MCF 10A (cell line): ENCODE measurements at regions not wholly inside any gene's neighbourhood (a gene's known extent, or its start where the extent isn't known, plus 50 kb on each side); places are given as distances from the start of the nearest gene placed in this dataset.

Experiments used
- BruUV-seq: library from RNA; stranded (reverse); fragments of 400-500 nt; replicated peaks from 2 replicates; lab custom pipeline; 2021; lab: Mats Ljungman, UMichigan
- CTCF ChIA-PET: fragments of 300-600 bp; sonication (Branson Sonifier 250); formaldehyde crosslinking; extraction: SDS; loops from one replicate; lab custom pipeline; 2021; ENCODE audit warnings: antibody characterized with exemption, inconsistent platforms; lab: Yijun Ruan, JAX
- POLR2A ChIA-PET: fragments of 300-600, 350-650 bp; sonication (Branson Sonifier 250); formaldehyde crosslinking; extraction: SDS; loops from one replicate; lab custom pipeline; 2020; ENCODE audit warnings: antibody characterized with exemption, inconsistent platforms; lab: Yijun Ruan, JAX
- DNase-seq: peaks from one replicate; pipeline ENCODE4 v3.0.0-alpha.2; 2018; ENCODE audit not compliant: unreplicated experiment
- H3K27ac Mint-ChIP-seq: one replicate; pipeline ENCODE4 v1.8.0; 2022; ENCODE audit warnings: mild to moderate bottlenecking, low read depth, mixed read lengths; ENCODE audit not compliant: unreplicated experiment
- H3K27me3 Mint-ChIP-seq: one replicate; pipeline ENCODE4 v1.8.0; 2022; ENCODE audit warnings: mixed read lengths; ENCODE audit not compliant: insufficient read depth, unreplicated experiment
- H3K36me3 Mint-ChIP-seq: one replicate; pipeline ENCODE4 v1.8.0; 2022; ENCODE audit warnings: mild to moderate bottlenecking, moderate library complexity, mixed read lengths; ENCODE audit not compliant: insufficient read depth, unreplicated experiment
- H3K4me1 Mint-ChIP-seq: one replicate; pipeline ENCODE4 v1.8.0; 2022; ENCODE audit warnings: mixed read lengths; ENCODE audit not compliant: insufficient read depth, unreplicated experiment
- H3K4me3 Mint-ChIP-seq: one replicate; pipeline ENCODE4 v1.8.0; 2022; ENCODE audit warnings: mild to moderate bottlenecking, moderate library complexity, mixed read lengths; ENCODE audit not compliant: unreplicated experiment
- H3K9me3 Mint-ChIP-seq: one replicate; pipeline ENCODE4 v1.8.0; 2022; ENCODE audit warnings: mixed read lengths; ENCODE audit not compliant: unreplicated experiment
- intact Hi-C: fragments of 100-400 bp; cut with micrococcal nuclease; formaldehyde crosslinking; loops from 2 replicates; pipeline ENCODE4 v1.14.1; 2022
- TF ChIP-seq, protein P1 (sequence below): fragments of 200-600 bp; IDR thresholded peaks from one replicate; pipeline ENCODE4 v1.8.0; 2022; ENCODE audit warnings: antibody characterized with exemption, mild to moderate bottlenecking; ENCODE audit not compliant: unreplicated experiment

DNA sequence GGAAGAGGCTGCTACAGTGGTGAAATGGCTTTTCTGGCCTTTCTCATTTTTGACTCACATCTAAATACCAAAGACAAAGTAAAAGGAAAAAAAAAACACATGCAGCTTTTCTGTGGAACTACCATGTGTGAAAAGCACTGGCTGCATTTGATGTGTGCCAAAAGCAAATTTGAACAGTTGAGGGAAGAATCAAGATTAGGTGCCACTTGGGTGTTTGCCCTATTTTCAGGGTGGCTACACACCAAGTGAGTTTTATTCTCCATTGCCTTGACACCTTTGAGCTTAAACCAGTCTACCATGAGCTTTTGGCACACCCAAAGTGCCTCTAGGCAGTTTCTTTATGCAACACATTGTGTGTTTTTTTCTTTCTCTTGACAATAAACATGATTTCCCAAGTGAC is 423.9 kb downstream of the FAM133A start:
- ChIA-PET POLR2A (no interaction called here), CTCF (interaction anchor here (1.5 kb wide), 1 partner anchor 10 kb away, joined by 5 read pairs; no protein-coding TSS in a partner anchor)
- Mint-ChIP-seq H3K4me3 (no peak overlapping the region), H3K27ac (no peak overlapping the region), H3K9me3 (no peaks in the 10 kb centered on the region), H3K36me3 (no peaks in the 10 kb centered on the region), H3K27me3 (peaks cover 38% of the 10 kb centered on the region), H3K4me1 (peaks cover 10% of the 10 kb centered on the region)
- intact Hi-C loops, result no loop called here
- TF ChIP-seq, protein P1, sequence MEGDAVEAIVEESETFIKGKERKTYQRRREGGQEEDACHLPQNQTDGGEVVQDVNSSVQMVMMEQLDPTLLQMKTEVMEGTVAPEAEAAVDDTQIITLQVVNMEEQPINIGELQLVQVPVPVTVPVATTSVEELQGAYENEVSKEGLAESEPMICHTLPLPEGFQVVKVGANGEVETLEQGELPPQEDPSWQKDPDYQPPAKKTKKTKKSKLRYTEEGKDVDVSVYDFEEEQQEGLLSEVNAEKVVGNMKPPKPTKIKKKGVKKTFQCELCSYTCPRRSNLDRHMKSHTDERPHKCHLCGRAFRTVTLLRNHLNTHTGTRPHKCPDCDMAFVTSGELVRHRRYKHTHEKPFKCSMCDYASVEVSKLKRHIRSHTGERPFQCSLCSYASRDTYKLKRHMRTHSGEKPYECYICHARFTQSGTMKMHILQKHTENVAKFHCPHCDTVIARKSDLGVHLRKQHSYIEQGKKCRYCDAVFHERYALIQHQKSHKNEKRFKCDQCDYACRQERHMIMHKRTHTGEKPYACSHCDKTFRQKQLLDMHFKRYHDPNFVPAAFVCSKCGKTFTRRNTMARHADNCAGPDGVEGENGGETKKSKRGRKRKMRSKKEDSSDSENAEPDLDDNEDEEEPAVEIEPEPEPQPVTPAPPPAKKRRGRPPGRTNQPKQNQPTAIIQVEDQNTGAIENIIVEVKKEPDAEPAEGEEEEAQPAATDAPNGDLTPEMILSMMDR, result no peak
- peak; percentile 16 for DNase-seq
- no TSS peak for BruUV-seq

DNA sequence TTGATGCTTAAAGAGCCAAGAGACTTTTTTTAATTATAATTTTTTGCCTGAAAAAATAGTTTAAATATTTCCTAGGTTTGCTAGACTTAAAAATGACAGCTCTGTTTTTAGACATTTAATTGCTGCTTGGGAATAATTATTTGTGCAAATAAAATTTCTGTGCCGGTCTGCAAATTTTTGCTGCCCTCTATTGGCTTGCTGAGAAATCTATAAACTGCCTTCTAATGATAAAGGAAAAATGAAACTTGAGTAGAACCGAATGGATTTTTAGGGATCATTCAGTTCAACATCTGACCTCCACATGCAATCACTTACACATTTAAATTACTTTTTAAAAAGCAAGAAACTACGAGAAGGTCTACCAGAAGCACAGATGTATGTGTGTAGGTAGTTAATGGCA is 434.0 kb downstream of the FAM133A start:
- intact Hi-C loops, result loop anchor here (1.0 to 5.0 kb wide), 2 partner anchors 179 to 234 kb away; no protein-coding TSS in a partner anchor
- DNase-seq, result no peak
- BruUV-seq, result no TSS peak

GRCh38 chrX:94114362-94114761 is 440.4 kb downstream of the FAM133A start:
- H3K4me3 Mint-ChIP-seq, result no peak overlapping the region
- H3K36me3 Mint-ChIP-seq, result no peaks in the 10 kb centered on the region
- intact Hi-C loops, result no loop called here
- TF ChIP-seq, protein P1, result no peak
- POLR2A ChIA-PET, result no interaction called here
- BruUV-seq, result no TSS peak
- CTCF ChIA-PET, result interaction anchor here (0.6 kb wide), 1 partner anchor 73 kb away, joined by 5 read pairs; no protein-coding TSS in a partner anchor
- no peak overlapping the region for H3K27ac Mint-ChIP-seq
- H3K27me3 Mint-ChIP-seq, result peaks cover 11% of the 10 kb centered on the region
- H3K4me1 Mint-ChIP-seq, result no peaks in the 10 kb centered on the region
- no peak for DNase-seq
- no peaks in the 10 kb centered on the region for H3K9me3 Mint-ChIP-seq

More for the DNA sequence above, 434.0 kb downstream of the FAM133A start:
- Mint-ChIP-seq H3K27ac (no peak overlapping the region), H3K4me3 (no peak overlapping the region), H3K36me3 (no peaks in the 10 kb centered on the region), H3K27me3 (peaks cover 11% of the 10 kb centered on the region), H3K4me1 (peaks cover under 1% of the 10 kb centered on the region), H3K9me3 (no peaks in the 10 kb centered on the region)
- ChIA-PET CTCF (interaction anchor here (0.7 to 1.8 kb wide), 6 partner anchors 8 to 570 kb away, joined by 3 to 5 read pairs (median 4); no protein-coding TSS in a partner anchor), POLR2A (no interaction called here)
- TF ChIP-seq, protein P1, result peak; percentile 38

GRCh38 chrX:94121799-94122198 is 447.8 kb downstream of the FAM133A start:
- ChIA-PET CTCF (no interaction called here), POLR2A (no interaction called here)
- TF ChIP-seq, protein P1, result no peak
- no peaks in the 10 kb centered on the region for H3K36me3 Mint-ChIP-seq
- no peak overlapping the region for H3K4me3 Mint-ChIP-seq
- no peaks in the 10 kb centered on the region for H3K9me3 Mint-ChIP-seq
- intact Hi-C loops, result no loop called here
- no TSS peak for BruUV-seq
- no peak overlapping the region for H3K27ac Mint-ChIP-seq
- H3K27me3 Mint-ChIP-seq, result peaks cover 27% of the 10 kb centered on the region
- DNase-seq, result no peak
- H3K4me1 Mint-ChIP-seq, result peaks cover 8% of the 10 kb centered on the region
